ENCODE measurements at regions not wholly inside any gene's neighbourhood (a gene's known extent, or its start where the extent isn't known, plus 50 kb on each side); places are given as distances from the start of the nearest gene placed in this dataset.

DNA sequence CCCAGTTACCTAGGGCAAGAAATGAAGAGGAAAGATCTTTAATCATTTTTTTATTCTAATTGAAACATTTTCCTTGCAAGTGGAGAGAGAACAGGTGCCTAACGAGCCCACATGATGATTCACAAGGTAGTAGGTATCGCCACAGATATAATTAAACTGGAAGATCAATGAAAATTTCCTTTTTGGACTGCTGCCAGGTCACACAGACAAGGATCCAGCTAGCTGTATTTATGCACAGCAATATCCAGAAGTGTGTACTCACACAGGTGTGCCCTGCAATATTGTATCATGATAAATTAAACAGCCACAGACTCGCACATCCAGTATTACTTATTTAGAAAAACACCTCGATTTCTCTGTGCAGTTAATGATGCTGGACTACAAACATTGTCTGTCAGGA, 294.0 kb upstream of the SMARCA2 start:
- Histone ChIP-seq H3K9ac (ENCODE audit: low read length in 5 of 5) (no peak overlapping the region), H3K27me3 (ENCODE audit: control insufficient read depth in 5 of 5, insufficient read depth in 4 of 5, low read length in 5 of 5) (no peaks in the 10 kb centered on the region), H3K4me1 (ENCODE audit: control insufficient read depth in 5 of 5, insufficient read depth in 5 of 5, low read length in 5 of 5) (no peaks in the 10 kb centered on the region), H3K4me3 (ENCODE audit: low read depth in 1 of 5, low read length in 5 of 5) (no peak overlapping the region), H3K36me3 (ENCODE audit: control insufficient read depth in 5 of 5, insufficient read depth in 5 of 5, low read length in 5 of 5) (peaks cover 0 to 16% (median 7%) of the 10 kb centered on the region in 5 donors), H3K9me3 (ENCODE audit: control insufficient read depth in 5 of 5, low read length in 5 of 5) (no peaks in the 10 kb centered on the region), H3K27ac (ENCODE audit: low read depth, low read length) (no peak overlapping the region)

- no peaks in the 10 kb centered on the region for H3K9me3 ChIP-seq (ENCODE audit: control insufficient read depth in 5 of 5, low read length in 5 of 5)
- peaks cover 0 to 16% (median 7%) of the 10 kb centered on the region in 5 donors for H3K36me3 ChIP-seq (ENCODE audit: control insufficient read depth in 5 of 5, insufficient read depth in 5 of 5, low read length in 5 of 5)
- no peaks in the 10 kb centered on the region for H3K27me3 ChIP-seq (ENCODE audit: control insufficient read depth in 5 of 5, insufficient read depth in 4 of 5, low read length in 5 of 5)
- no peaks in the 10 kb centered on the region for H3K4me1 ChIP-seq (ENCODE audit: control insufficient read depth in 5 of 5, insufficient read depth in 5 of 5, low read length in 5 of 5)
- H3K27ac ChIP-seq (ENCODE audit: low read depth, low read length) = no peak overlapping the region
- H3K9ac ChIP-seq (ENCODE audit: low read length in 5 of 5) = no peak overlapping the region
- H3K4me3 ChIP-seq (ENCODE audit: low read depth in 1 of 5, low read length in 5 of 5) = no peak overlapping the region
Observed at GRCh38 chr9:1722404-1722803, 292.7 kb upstream of the SMARCA2 start.

DNA sequence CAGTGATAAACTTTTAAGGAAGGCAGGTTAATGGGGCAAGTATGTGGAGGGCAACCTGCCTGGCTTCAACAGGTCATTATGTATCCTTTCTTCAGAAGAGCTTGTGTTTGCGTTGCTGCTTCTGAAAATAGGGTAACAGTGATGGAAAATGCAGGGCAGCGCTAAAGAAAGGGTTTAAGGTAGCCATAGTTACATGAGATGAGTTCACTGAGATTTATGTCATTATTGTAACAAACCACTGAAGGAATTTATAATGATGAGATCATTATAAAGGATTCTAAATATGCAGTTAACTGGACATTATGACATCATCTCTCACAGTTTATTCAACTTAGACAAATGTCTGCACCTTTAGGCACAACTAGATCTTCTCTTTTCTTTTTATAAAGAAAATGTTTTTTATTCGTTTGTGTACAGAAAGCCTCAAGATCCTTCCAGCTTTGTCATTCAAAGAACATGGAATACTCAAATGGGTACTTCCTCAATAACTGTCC, 291.6 kb upstream of the SMARCA2 start:
- no peaks in the 10 kb centered on the region for H3K27me3 ChIP-seq (ENCODE audit: control insufficient read depth in 5 of 5, insufficient read depth in 4 of 5, low read length in 5 of 5)
- no peak overlapping the region for H3K9ac ChIP-seq (ENCODE audit: low read length in 5 of 5)

GRCh38 chr9:1726993-1727759, 288.0 kb upstream of the SMARCA2 start:
- H3K9ac ChIP-seq (ENCODE audit: low read length in 5 of 5) = no peak overlapping the region
- H3K36me3 ChIP-seq (ENCODE audit: control insufficient read depth in 5 of 5, insufficient read depth in 5 of 5, low read length in 5 of 5) = peaks cover 0 to 12% (median 0%) of the 10 kb centered on the region in 5 donors
- no peaks in the 10 kb centered on the region for H3K9me3 ChIP-seq (ENCODE audit: control insufficient read depth in 5 of 5, low read length in 5 of 5)
- H3K27me3 ChIP-seq (ENCODE audit: control insufficient read depth in 5 of 5, insufficient read depth in 4 of 5, low read length in 5 of 5) = no peaks in the 10 kb centered on the region
- no peak overlapping the region for H3K4me3 ChIP-seq (ENCODE audit: low read depth in 1 of 5, low read length in 5 of 5)
- no peaks in the 10 kb centered on the region for H3K4me1 ChIP-seq (ENCODE audit: control insufficient read depth in 5 of 5, insufficient read depth in 5 of 5, low read length in 5 of 5)
- no peak overlapping the region for H3K27ac ChIP-seq (ENCODE audit: low read depth, low read length)

More for the DNA sequence above, 291.6 kb upstream of the SMARCA2 start:
- Histone ChIP-seq H3K36me3 (ENCODE audit: control insufficient read depth in 5 of 5, insufficient read depth in 5 of 5, low read length in 5 of 5) (peaks cover 0 to 16% (median 7%) of the 10 kb centered on the region in 5 donors), H3K27ac (ENCODE audit: low read depth, low read length) (no peak overlapping the region), H3K4me3 (ENCODE audit: low read depth in 1 of 5, low read length in 5 of 5) (no peak overlapping the region), H3K4me1 (ENCODE audit: control insufficient read depth in 5 of 5, insufficient read depth in 5 of 5, low read length in 5 of 5) (no peaks in the 10 kb centered on the region), H3K9me3 (ENCODE audit: control insufficient read depth in 5 of 5, low read length in 5 of 5) (no peaks in the 10 kb centered on the region)

DNA sequence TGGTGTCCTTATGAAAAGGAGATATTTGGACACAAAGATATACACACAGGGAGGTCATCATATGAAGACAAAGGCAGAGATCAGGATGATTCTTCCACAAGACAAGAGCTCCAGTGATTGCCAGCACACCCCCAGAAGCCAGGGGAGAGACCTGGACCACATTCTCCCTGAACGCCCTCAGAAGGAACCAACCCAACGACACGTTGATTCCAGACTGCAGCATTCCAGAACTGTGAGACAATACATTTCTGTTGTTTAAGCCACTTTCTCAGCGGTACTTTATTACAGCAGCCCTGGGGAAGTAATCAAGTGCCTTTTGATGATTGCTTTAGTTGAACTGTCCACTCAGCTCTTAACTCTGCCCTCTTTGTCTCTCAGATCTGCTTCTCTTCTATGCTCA, 285.5 kb upstream of the SMARCA2 start:
- Histone ChIP-seq H3K4me3 (ENCODE audit: low read depth in 1 of 5, low read length in 5 of 5) (no peak overlapping the region), H3K9ac (ENCODE audit: low read length in 5 of 5) (no peak overlapping the region), H3K9me3 (ENCODE audit: control insufficient read depth in 5 of 5, low read length in 5 of 5) (no peaks in the 10 kb centered on the region), H3K36me3 (ENCODE audit: control insufficient read depth in 5 of 5, insufficient read depth in 5 of 5, low read length in 5 of 5) (peaks cover 0 to 9% (median 0%) of the 10 kb centered on the region in 5 donors), H3K27ac (ENCODE audit: low read depth, low read length) (no peak overlapping the region), H3K4me1 (ENCODE audit: control insufficient read depth in 5 of 5, insufficient read depth in 5 of 5, low read length in 5 of 5) (no peaks in the 10 kb centered on the region), H3K27me3 (ENCODE audit: control insufficient read depth in 5 of 5, insufficient read depth in 4 of 5, low read length in 5 of 5) (no peaks in the 10 kb centered on the region)

DNA sequence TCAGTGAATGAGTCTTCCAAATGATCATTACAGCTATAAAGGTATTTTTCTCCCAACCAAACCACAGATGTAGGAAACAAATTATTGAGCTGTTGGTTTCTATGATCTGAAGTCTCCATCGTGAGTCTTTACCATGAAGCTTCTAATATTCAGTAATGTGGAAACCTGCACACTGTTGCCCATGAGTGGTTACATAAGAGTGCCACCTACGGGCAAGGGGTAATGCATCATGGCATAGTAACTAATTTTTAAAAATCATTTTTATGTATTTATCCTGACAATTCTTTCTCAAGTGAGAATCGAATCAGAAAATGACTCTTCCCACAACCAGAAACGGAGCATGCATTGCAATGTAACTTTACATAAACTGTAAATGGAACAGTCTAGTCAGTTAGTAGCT, 282.5 kb upstream of the SMARCA2 start:
- H3K4me1 ChIP-seq (ENCODE audit: control insufficient read depth in 5 of 5, insufficient read depth in 5 of 5, low read length in 5 of 5) = peaks cover 0 to 3% (median 0%) of the 10 kb centered on the region in 5 donors
- peaks cover 0 to 9% (median 0%) of the 10 kb centered on the region in 5 donors for H3K36me3 ChIP-seq (ENCODE audit: control insufficient read depth in 5 of 5, insufficient read depth in 5 of 5, low read length in 5 of 5)
- no peaks in the 10 kb centered on the region for H3K27me3 ChIP-seq (ENCODE audit: control insufficient read depth in 5 of 5, insufficient read depth in 4 of 5, low read length in 5 of 5)
- H3K9ac ChIP-seq (ENCODE audit: low read length in 5 of 5) = no peak overlapping the region
- no peak overlapping the region for H3K27ac ChIP-seq (ENCODE audit: low read depth, low read length)
- no peak overlapping the region for H3K4me3 ChIP-seq (ENCODE audit: low read depth in 1 of 5, low read length in 5 of 5)
- no peaks in the 10 kb centered on the region for H3K9me3 ChIP-seq (ENCODE audit: control insufficient read depth in 5 of 5, low read length in 5 of 5)

- H3K4me1 ChIP-seq (ENCODE audit: control insufficient read depth in 5 of 5, insufficient read depth in 5 of 5, low read length in 5 of 5) = peaks cover 0 to 3% (median 0%) of the 10 kb centered on the region in 5 donors
- no peak overlapping the region for H3K27ac ChIP-seq (ENCODE audit: low read depth, low read length)
Observed at GRCh38 chr9:1738511-1739100, 276.5 kb upstream of the SMARCA2 start.

DNA sequence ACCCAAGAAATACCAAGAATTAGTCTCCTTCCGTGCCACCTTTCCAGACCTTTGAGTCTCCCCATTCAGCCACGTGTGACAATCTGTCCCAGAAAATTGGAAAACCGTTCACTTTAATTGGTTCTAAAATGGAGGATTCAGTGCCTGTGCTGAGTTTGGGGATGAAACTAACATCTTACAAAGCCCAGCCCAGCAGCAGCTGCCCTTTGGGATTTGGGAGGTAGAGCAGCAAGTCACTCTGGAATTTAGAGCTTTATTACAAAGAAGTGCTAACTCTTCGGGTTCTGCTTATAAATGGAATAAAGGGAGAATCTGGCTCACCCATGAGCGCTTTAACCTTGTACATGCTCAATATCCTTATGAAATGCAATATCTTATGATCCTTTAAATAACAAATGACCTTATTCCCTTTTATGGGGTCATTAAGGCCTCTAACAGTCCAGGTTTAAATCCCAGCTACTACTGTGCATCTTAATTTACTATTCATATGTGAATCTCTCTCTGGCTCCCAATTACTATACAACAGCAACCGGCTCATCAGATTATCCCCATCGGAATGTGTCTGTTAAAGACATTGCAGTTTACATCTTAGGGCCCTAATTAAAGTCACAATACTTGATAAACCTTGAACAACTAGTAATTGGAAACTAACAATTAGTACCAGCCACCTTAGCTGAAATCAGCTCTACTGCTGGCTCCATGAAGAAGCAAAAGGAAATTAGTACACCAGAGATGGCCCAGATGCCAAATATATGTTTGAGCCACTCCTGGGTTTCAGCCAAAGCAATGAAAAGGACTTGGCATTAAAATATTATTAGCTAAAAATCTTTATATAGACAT, 271.8 kb upstream of the SMARCA2 start:
- Histone ChIP-seq H3K9ac (ENCODE audit: low read length in 5 of 5) (no peak overlapping the region), H3K27ac (ENCODE audit: low read depth, low read length) (no peak overlapping the region), H3K36me3 (ENCODE audit: control insufficient read depth in 5 of 5, insufficient read depth in 5 of 5, low read length in 5 of 5) (peaks cover 0 to 9% (median 0%) of the 10 kb centered on the region in 5 donors), H3K27me3 (ENCODE audit: control insufficient read depth in 5 of 5, insufficient read depth in 4 of 5, low read length in 5 of 5) (no peaks in the 10 kb centered on the region), H3K4me1 (ENCODE audit: control insufficient read depth in 5 of 5, insufficient read depth in 5 of 5, low read length in 5 of 5) (no peaks in the 10 kb centered on the region), H3K9me3 (ENCODE audit: control insufficient read depth in 5 of 5, low read length in 5 of 5) (no peaks in the 10 kb centered on the region), H3K4me3 (ENCODE audit: low read depth in 1 of 5, low read length in 5 of 5) (no peak overlapping the region)

More at GRCh38 chr9:1738511-1739100, 276.5 kb upstream of the SMARCA2 start:
- H3K9me3 ChIP-seq (ENCODE audit: control insufficient read depth in 5 of 5, low read length in 5 of 5) = no peaks in the 10 kb centered on the region
- H3K36me3 ChIP-seq (ENCODE audit: control insufficient read depth in 5 of 5, insufficient read depth in 5 of 5, low read length in 5 of 5) = peaks cover 0 to 2% (median 0%) of the 10 kb centered on the region in 5 donors
- no peak overlapping the region for H3K4me3 ChIP-seq (ENCODE audit: low read depth in 1 of 5, low read length in 5 of 5)
- H3K27me3 ChIP-seq (ENCODE audit: control insufficient read depth in 5 of 5, insufficient read depth in 4 of 5, low read length in 5 of 5) = no peaks in the 10 kb centered on the region
- H3K9ac ChIP-seq (ENCODE audit: low read length in 5 of 5) = no peak overlapping the region

GRCh38 chr9:1745980-1746379, 269.2 kb upstream of the SMARCA2 start:
- H3K27ac ChIP-seq (ENCODE audit: low read depth, low read length) = no peak overlapping the region
- no peaks in the 10 kb centered on the region for H3K4me1 ChIP-seq (ENCODE audit: control insufficient read depth in 5 of 5, insufficient read depth in 5 of 5, low read length in 5 of 5)
- H3K9me3 ChIP-seq (ENCODE audit: control insufficient read depth in 5 of 5, low read length in 5 of 5) = no peaks in the 10 kb centered on the region
- H3K9ac ChIP-seq (ENCODE audit: low read length in 5 of 5) = no peak overlapping the region
- peaks cover 0 to 9% (median 0%) of the 10 kb centered on the region in 5 donors for H3K36me3 ChIP-seq (ENCODE audit: control insufficient read depth in 5 of 5, insufficient read depth in 5 of 5, low read length in 5 of 5)
- no peaks in the 10 kb centered on the region for H3K27me3 ChIP-seq (ENCODE audit: control insufficient read depth in 5 of 5, insufficient read depth in 4 of 5, low read length in 5 of 5)
- no peak overlapping the region for H3K4me3 ChIP-seq (ENCODE audit: low read depth in 1 of 5, low read length in 5 of 5)
